ENCODE measurements at regions not wholly inside any gene's neighbourhood (a gene's known extent, or its start where the extent isn't known, plus 50 kb on each side); places are given as distances from the start of the nearest gene placed in this dataset.

- no peak overlapping the region for H3K4me3 ChIP-seq (ENCODE audit: low read length)
- no peaks in the 10 kb centered on the region for H3K27me3 ChIP-seq (ENCODE audit: control insufficient read depth, insufficient read depth, low read length)
- H3K36me3 ChIP-seq (ENCODE audit: control insufficient read depth, insufficient read depth, low read length), result no peaks in the 10 kb centered on the region
- H3K9me3 ChIP-seq (ENCODE audit: control insufficient read depth, low read length), result no peaks in the 10 kb centered on the region
- no peaks in the 10 kb centered on the region for H3K4me1 ChIP-seq (ENCODE audit: control insufficient read depth, insufficient read depth, low read length)
- H3K9ac ChIP-seq (ENCODE audit: low read length), result no peak overlapping the region
Measured at GRCh38 chr10:36247478-36247877, 605.4 kb upstream of the FZD8 start.

GRCh38 chr10:36236931-36237330 lies 594.8 kb upstream of the FZD8 start:
- Histone ChIP-seq H3K4me3 (ENCODE audit: low read length) (no peak overlapping the region), H3K9me3 (ENCODE audit: control insufficient read depth, low read length) (no peaks in the 10 kb centered on the region), H3K4me1 (ENCODE audit: control insufficient read depth, insufficient read depth, low read length) (no peaks in the 10 kb centered on the region), H3K9ac (ENCODE audit: low read length) (no peak overlapping the region), H3K27me3 (ENCODE audit: control insufficient read depth, insufficient read depth, low read length) (no peaks in the 10 kb centered on the region), H3K36me3 (ENCODE audit: control insufficient read depth, insufficient read depth, low read length) (no peaks in the 10 kb centered on the region)

- no peaks in the 10 kb centered on the region for H3K27me3 ChIP-seq (ENCODE audit: control insufficient read depth, insufficient read depth, low read length)
- no peaks in the 10 kb centered on the region for H3K9me3 ChIP-seq (ENCODE audit: control insufficient read depth, low read length)
- H3K4me3 ChIP-seq (ENCODE audit: low read length), result no peak overlapping the region
- no peaks in the 10 kb centered on the region for H3K36me3 ChIP-seq (ENCODE audit: control insufficient read depth, insufficient read depth, low read length)
- no peaks in the 10 kb centered on the region for H3K4me1 ChIP-seq (ENCODE audit: control insufficient read depth, insufficient read depth, low read length)
- no peak overlapping the region for H3K9ac ChIP-seq (ENCODE audit: low read length)
Measured at GRCh38 chr10:36236341-36236740, 594.2 kb upstream of the FZD8 start.

- H3K9ac ChIP-seq (ENCODE audit: low read length), result no peak overlapping the region
- H3K27me3 ChIP-seq (ENCODE audit: control insufficient read depth, insufficient read depth, low read length), result no peaks in the 10 kb centered on the region
- no peak overlapping the region for H3K4me3 ChIP-seq (ENCODE audit: low read length)
- no peaks in the 10 kb centered on the region for H3K36me3 ChIP-seq (ENCODE audit: control insufficient read depth, insufficient read depth, low read length)
- H3K4me1 ChIP-seq (ENCODE audit: control insufficient read depth, insufficient read depth, low read length), result no peaks in the 10 kb centered on the region
- no peaks in the 10 kb centered on the region for H3K9me3 ChIP-seq (ENCODE audit: control insufficient read depth, low read length)
Measured at GRCh38 chr10:36232935-36233334, 590.8 kb upstream of the FZD8 start.

GRCh38 chr10:36224431-36224985 lies 582.4 kb upstream of the FZD8 start:
- Histone ChIP-seq H3K36me3 (ENCODE audit: control insufficient read depth, insufficient read depth, low read length) (no peaks in the 10 kb centered on the region), H3K9ac (ENCODE audit: low read length) (no peak overlapping the region), H3K27me3 (ENCODE audit: control insufficient read depth, insufficient read depth, low read length) (no peaks in the 10 kb centered on the region), H3K9me3 (ENCODE audit: control insufficient read depth, low read length) (no peaks in the 10 kb centered on the region), H3K4me3 (ENCODE audit: low read length) (no peak overlapping the region), H3K4me1 (ENCODE audit: control insufficient read depth, insufficient read depth, low read length) (no peaks in the 10 kb centered on the region)

- no peak overlapping the region for H3K4me3 ChIP-seq (ENCODE audit: low read length)
- no peaks in the 10 kb centered on the region for H3K9me3 ChIP-seq (ENCODE audit: control insufficient read depth, low read length)
- H3K9ac ChIP-seq (ENCODE audit: low read length), result no peak overlapping the region
- no peaks in the 10 kb centered on the region for H3K36me3 ChIP-seq (ENCODE audit: control insufficient read depth, insufficient read depth, low read length)
- H3K4me1 ChIP-seq (ENCODE audit: control insufficient read depth, insufficient read depth, low read length), result no peaks in the 10 kb centered on the region
- H3K27me3 ChIP-seq (ENCODE audit: control insufficient read depth, insufficient read depth, low read length), result no peaks in the 10 kb centered on the region
Measured at GRCh38 chr10:36221101-36221500, 579.0 kb upstream of the FZD8 start.

- Histone ChIP-seq H3K36me3 (ENCODE audit: control insufficient read depth, insufficient read depth, low read length) (no peaks in the 10 kb centered on the region), H3K4me3 (ENCODE audit: low read length) (no peak overlapping the region), H3K4me1 (ENCODE audit: control insufficient read depth, insufficient read depth, low read length) (no peaks in the 10 kb centered on the region), H3K9ac (ENCODE audit: low read length) (no peak overlapping the region), H3K9me3 (ENCODE audit: control insufficient read depth, low read length) (no peaks in the 10 kb centered on the region), H3K27me3 (ENCODE audit: control insufficient read depth, insufficient read depth, low read length) (no peaks in the 10 kb centered on the region)
Measured at GRCh38 chr10:36220151-36220550, 578.1 kb upstream of the FZD8 start.

- no peaks in the 10 kb centered on the region for H3K9me3 ChIP-seq (ENCODE audit: control insufficient read depth, low read length)
- no peaks in the 10 kb centered on the region for H3K4me1 ChIP-seq (ENCODE audit: control insufficient read depth, insufficient read depth, low read length)
- H3K4me3 ChIP-seq (ENCODE audit: low read length), result no peak overlapping the region
- no peaks in the 10 kb centered on the region for H3K27me3 ChIP-seq (ENCODE audit: control insufficient read depth, insufficient read depth, low read length)
- H3K36me3 ChIP-seq (ENCODE audit: control insufficient read depth, insufficient read depth, low read length), result no peaks in the 10 kb centered on the region
- no peak overlapping the region for H3K9ac ChIP-seq (ENCODE audit: low read length)
Measured at GRCh38 chr10:36211856-36212255, 569.8 kb upstream of the FZD8 start.

GRCh38 chr10:36209480-36209879 lies 567.4 kb upstream of the FZD8 start:
- Histone ChIP-seq H3K9me3 (ENCODE audit: control insufficient read depth, low read length) (no peaks in the 10 kb centered on the region), H3K9ac (ENCODE audit: low read length) (no peak overlapping the region), H3K4me1 (ENCODE audit: control insufficient read depth, insufficient read depth, low read length) (peaks cover 8% of the 10 kb centered on the region), H3K4me3 (ENCODE audit: low read length) (no peak overlapping the region), H3K36me3 (ENCODE audit: control insufficient read depth, insufficient read depth, low read length) (no peaks in the 10 kb centered on the region), H3K27me3 (ENCODE audit: control insufficient read depth, insufficient read depth, low read length) (peaks cover 13% of the 10 kb centered on the region)

- Histone ChIP-seq H3K9ac (ENCODE audit: low read length) (no peak overlapping the region), H3K36me3 (ENCODE audit: control insufficient read depth, insufficient read depth, low read length) (no peaks in the 10 kb centered on the region), H3K27me3 (ENCODE audit: control insufficient read depth, insufficient read depth, low read length) (peaks cover 13% of the 10 kb centered on the region), H3K4me3 (ENCODE audit: low read length) (no peak overlapping the region), H3K4me1 (ENCODE audit: control insufficient read depth, insufficient read depth, low read length) (peaks cover 8% of the 10 kb centered on the region), H3K9me3 (ENCODE audit: control insufficient read depth, low read length) (no peaks in the 10 kb centered on the region)
Measured at GRCh38 chr10:36202881-36203280, 560.8 kb upstream of the FZD8 start.

GRCh38 chr10:36200577-36200976 lies 558.5 kb upstream of the FZD8 start:
- H3K9me3 ChIP-seq (ENCODE audit: control insufficient read depth, low read length), result no peaks in the 10 kb centered on the region
- no peak overlapping the region for H3K9ac ChIP-seq (ENCODE audit: low read length)
- no peaks in the 10 kb centered on the region for H3K36me3 ChIP-seq (ENCODE audit: control insufficient read depth, insufficient read depth, low read length)
- no peak overlapping the region for H3K4me3 ChIP-seq (ENCODE audit: low read length)
- no peaks in the 10 kb centered on the region for H3K4me1 ChIP-seq (ENCODE audit: control insufficient read depth, insufficient read depth, low read length)
- H3K27me3 ChIP-seq (ENCODE audit: control insufficient read depth, insufficient read depth, low read length), result peaks cover 6% of the 10 kb centered on the region

GRCh38 chr10:36198322-36198721 lies 556.2 kb upstream of the FZD8 start:
- no peaks in the 10 kb centered on the region for H3K9me3 ChIP-seq (ENCODE audit: control insufficient read depth, low read length)
- no peak overlapping the region for H3K9ac ChIP-seq (ENCODE audit: low read length)
- H3K27me3 ChIP-seq (ENCODE audit: control insufficient read depth, insufficient read depth, low read length), result no peaks in the 10 kb centered on the region
- no peak overlapping the region for H3K4me3 ChIP-seq (ENCODE audit: low read length)
- no peaks in the 10 kb centered on the region for H3K36me3 ChIP-seq (ENCODE audit: control insufficient read depth, insufficient read depth, low read length)
- H3K4me1 ChIP-seq (ENCODE audit: control insufficient read depth, insufficient read depth, low read length), result no peaks in the 10 kb centered on the region

- Histone ChIP-seq H3K9me3 (ENCODE audit: control insufficient read depth, low read length) (no peaks in the 10 kb centered on the region), H3K4me1 (ENCODE audit: control insufficient read depth, insufficient read depth, low read length) (no peaks in the 10 kb centered on the region), H3K4me3 (ENCODE audit: low read length) (no peak overlapping the region), H3K27me3 (ENCODE audit: control insufficient read depth, insufficient read depth, low read length) (no peaks in the 10 kb centered on the region), H3K9ac (ENCODE audit: low read length) (no peak overlapping the region), H3K36me3 (ENCODE audit: control insufficient read depth, insufficient read depth, low read length) (no peaks in the 10 kb centered on the region)
Measured at GRCh38 chr10:36195364-36195763, 553.3 kb upstream of the FZD8 start.
